GM21529 (cell line): ENCODE measurements at regions not wholly inside any gene's neighbourhood (a gene's known extent, or its start where the extent isn't known, plus 50 kb on each side); places are given as distances from the start of the nearest gene placed in this dataset.
"Not testable (repeated sequence)": the region's sequence is repeated elsewhere in the genome, so short reads cannot be mapped to it uniquely, and the experiment has no call there.

Experiments
- ATAC-seq: cut with Tn5 transposase; IDR thresholded peaks from one replicate; pipeline ENCODE4 v1.9.1; 2021; ENCODE audit not compliant: unreplicated experiment

DNA sequence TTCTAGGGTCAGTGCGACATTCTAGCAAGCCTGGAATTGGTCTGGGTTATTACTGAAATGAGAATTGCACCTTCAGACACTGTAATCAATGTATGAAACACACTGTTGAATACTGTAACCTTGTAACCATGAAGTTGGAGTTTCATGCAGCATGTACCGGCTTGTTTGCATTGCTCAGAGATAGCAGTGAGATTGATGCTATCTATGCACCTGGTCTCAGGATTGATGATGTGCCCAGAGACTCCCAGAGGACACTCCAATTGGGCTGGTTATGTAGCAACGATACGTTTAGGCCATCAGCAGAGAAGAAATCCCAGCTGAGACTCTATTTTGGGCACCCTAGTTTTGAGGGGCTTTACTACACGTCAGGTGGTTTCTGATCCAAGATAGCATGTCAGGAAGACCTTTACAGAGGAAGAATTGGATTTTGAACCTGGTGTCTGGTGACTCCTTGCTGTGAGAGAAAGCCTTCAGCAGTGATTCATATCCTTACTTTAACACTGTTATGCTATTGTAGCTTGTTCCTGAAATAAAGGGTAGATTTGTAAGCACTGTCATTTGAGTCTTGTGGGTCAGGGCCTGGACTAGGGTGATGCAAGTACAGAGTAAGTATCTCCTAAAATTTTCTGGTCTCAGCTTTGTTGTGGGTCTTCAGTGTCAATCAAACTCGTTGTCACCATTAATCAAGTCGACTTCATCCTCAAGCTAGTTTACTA is 305.1 kb upstream of the GULP1 start:
- no peak for ATAC-seq

GRCh38 chr2:187988348-187988747 is 303.3 kb upstream of the GULP1 start:
- peak; percentile 30 for ATAC-seq

DNA sequence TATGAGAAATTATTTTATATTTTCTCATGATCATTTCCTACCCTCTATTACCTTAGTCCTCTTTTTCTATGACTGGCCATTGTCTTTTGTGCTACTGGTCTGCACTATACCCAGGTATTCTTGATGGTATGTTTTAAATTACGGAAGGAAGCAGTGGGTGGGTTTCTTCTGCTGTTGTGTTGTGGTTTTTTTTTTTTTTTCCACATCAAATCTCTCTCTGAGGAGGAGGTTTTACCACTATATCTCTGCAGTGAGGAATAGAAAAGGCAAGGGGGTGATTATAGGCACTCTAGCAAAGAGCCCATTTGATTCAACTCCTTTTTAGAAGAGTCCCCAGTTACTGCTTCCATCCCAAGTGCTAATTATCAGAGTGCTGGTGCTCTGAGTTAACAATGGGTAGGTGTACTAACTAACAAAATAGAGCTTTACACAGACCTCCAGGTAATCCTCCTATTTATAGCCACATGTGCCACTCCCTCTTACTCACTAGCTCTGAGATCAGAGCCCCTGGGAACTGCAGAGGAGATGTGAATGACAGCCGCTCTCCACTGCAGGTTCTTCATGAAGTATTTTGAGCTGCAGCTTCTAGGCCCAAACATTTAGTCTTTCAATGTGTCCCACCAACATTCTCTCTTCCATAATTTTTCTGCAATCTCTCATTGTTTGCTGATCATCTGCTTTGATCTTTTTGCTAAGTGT is 301.6 kb upstream of the GULP1 start:
- ATAC-seq, result peak; percentile 50

- no peak for ATAC-seq
Observed at GRCh38 chr2:187991389-187991788, 300.3 kb upstream of the GULP1 start.

- ATAC-seq, result no peak
Observed at GRCh38 chr2:187994464-187995331, 297.0 kb upstream of the GULP1 start.

DNA sequence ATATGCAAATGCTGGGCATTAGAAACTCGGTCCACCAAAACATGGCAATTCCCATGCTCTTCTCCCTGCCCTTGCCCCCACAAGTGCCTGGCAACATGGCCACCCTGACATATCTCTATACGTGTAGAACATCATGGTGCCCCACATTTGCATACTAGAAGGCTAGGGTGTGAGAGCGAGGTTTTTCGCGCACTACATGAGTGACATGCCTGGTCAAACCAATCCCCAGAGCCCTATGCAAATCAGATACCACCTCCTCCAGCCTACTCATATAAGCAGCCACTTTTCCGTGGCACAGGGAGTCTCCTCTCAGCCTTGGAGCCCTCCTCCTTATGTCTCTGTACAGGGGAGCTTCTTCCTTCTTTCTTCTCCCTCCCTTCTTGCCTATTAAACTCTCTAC is 296.1 kb upstream of the GULP1 start:
- no peak for ATAC-seq

- no peak for ATAC-seq
Observed at GRCh38 chr2:187996630-187997029, 295.0 kb upstream of the GULP1 start.

- no peak for ATAC-seq
Observed at GRCh38 chr2:188000189-188000588, 291.5 kb upstream of the GULP1 start.

DNA sequence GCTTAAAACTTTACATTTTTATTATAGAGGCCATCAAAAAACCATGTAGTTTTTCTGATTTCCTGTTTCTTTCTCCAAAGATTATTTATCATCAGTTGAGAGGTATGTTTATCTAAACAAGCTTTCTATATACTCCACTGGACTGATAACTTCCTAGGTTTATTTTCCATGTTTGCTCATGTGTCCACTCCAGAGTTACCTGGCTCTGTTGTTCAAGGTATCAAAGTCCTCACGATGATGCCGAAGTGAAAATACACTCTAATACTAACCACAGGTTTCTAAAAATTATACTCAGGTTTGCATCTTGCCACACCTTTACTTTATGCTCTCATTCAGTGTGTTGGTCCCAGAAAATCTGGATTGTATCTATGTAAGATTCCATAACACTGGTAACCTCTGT is 287.9 kb upstream of the GULP1 start:
- no peak for ATAC-seq

DNA sequence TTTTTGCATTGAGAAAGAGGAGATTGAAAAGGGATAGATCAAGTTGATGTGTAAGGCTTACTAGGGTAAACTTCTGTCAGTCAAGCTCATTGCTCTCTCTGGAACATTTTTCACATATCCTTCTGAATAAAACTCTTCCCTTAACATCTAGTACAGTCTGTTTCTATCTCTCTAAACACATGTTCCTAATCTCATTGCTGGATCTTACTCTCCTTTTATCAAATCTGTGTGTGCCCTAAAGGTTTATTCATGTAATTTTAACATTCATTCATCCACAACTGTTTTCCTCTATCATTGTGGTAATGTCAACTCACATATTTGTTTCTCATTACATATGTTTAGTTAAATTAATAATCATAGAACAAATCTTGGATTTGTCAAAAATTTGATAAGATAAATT is 277.9 kb upstream of the GULP1 start:
- ATAC-seq, result no peak

DNA sequence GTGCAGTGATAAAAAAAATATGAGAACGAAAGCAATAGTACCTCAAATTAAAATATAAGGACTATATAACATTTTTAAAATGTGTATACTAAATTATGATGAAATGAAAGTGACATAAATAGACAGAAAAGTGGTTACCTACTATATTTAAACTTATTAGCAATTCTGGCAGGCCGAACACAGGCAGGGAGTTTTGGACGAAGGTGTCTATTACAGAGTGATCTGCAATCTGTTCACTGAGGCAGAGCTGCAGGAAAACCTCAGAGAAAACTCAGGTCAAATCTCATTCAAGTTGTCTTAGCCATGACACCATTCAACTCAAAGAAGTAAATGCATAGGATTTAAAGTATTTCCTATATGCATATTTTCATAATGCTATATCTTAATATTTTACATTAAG is 274.8 kb upstream of the GULP1 start:
- no peak for ATAC-seq

DNA sequence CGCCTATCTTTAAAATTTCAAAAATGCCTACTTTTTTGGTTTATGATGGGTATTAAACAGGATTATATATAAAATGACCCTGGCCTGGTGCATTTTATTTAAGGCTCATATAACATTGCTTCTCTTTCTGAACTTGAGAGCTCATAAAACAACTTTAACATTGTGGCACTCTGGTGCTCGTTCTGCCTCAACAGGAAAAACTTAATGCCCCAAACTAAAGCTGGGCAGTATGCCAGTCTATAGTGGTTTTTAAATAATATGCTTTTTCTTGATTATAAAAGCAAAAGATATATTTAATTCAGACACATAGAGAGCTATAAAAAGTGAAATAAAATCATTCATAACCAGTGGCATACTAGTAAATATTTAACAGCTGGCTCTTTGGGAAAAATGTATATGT is 269.3 kb upstream of the GULP1 start:
- no peak for ATAC-seq

DNA sequence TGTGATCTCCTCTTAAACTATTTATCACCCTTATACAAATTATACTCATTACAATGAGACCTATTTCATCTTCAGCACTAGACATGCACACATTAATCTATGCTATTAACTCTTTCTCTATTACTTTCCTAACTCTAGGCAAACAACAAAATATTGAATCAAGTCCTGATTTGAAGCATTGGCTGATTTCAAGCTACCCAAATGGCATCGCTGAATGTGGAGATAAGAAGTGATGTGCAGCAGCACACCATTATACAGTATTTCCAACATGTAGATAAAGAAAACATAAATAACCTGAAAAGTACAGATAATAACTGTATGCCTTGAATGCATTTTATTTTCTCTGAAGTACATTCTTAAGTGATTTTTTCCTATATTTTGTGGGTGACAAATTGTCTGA is 268.6 kb upstream of the GULP1 start:
- no peak for ATAC-seq

GRCh38 chr2:188024811-188025210 is 266.9 kb upstream of the GULP1 start:
- ATAC-seq, result no peak

DNA sequence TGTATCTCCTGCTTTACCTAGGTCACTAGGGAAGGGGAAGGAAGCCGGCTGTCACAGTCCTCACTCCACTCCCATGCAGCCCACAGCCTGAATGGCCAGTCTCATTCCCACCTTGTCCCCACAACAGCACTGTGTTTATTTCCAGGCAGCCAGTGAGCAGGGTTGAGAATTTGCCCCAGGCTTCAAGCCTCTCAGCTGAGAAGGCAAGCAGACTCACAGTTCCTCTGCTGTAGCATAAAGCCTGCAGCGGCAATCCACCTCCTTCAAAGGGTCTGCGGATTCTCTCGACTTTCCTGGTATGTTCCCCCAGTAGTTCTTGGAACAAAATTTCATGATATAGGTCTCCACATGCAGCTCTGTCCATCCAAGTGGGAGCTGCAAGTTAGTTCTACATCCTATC is 262.9 kb upstream of the GULP1 start:
- no peak for ATAC-seq

DNA sequence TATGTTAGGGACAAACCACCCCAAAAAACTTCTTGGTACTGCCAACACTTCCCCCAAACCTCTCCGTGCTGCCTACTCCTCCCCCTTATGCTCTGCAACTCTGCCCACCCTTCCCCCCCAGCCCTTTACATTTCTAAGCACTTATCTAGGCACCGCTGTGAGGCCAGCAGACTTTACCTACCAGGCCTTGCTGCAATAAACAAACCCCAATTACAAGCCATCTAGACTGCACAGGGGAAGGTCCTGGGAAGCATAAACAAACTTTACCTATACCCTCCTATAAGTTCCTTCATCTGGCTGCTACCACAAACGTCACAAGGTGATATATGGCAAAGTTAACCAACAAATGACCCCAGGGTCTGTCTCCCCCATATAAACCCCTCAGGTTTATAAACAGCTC is 259.4 kb upstream of the GULP1 start:
- no peak for ATAC-seq

DNA sequence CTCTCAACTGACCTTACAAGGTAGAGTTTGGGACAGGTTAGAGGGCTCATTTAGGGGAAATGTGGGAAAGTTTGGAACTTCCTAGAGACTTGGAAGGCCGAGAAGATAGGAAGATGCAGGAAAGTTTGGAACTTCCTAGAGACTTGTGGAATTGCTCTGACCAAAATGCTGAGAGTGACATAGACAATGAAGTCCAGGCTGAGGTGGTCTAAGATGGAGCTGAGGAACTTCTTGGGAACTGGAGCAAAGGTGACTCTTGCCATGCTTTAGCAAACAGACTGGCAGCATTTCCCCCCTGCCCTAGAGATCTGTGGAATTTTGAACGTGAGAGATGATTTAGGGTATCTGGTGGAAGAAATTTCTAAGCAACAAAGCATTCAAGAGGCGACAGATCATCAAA is 258.9 kb upstream of the GULP1 start:
- ATAC-seq, result no peak

- ATAC-seq, result not testable (repeated sequence)
Observed at GRCh38 chr2:188033240-188033639, 258.4 kb upstream of the GULP1 start.

DNA sequence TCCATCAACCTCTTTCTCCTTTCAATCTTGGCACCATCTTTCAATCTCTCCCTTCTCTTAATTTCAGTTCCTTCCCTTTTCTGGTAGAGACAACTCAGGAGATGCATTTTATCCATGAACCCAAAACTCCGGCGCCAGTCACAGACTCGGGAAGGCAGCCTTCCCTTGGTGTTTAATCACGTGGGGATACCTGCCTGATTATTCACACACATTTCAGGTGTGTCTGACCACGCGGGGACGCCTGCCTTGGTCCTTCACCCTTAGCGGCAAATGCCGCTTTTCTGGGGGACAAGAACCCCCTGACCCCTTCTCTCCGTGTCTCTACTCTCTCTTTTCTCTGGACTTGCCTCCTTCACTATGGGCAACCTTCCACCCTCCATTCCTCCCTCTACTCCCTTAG is 257.6 kb upstream of the GULP1 start:
- not testable (repeated sequence) for ATAC-seq

GRCh38 chr2:188035377-188035776 is 256.3 kb upstream of the GULP1 start:
- not testable (repeated sequence) for ATAC-seq

DNA sequence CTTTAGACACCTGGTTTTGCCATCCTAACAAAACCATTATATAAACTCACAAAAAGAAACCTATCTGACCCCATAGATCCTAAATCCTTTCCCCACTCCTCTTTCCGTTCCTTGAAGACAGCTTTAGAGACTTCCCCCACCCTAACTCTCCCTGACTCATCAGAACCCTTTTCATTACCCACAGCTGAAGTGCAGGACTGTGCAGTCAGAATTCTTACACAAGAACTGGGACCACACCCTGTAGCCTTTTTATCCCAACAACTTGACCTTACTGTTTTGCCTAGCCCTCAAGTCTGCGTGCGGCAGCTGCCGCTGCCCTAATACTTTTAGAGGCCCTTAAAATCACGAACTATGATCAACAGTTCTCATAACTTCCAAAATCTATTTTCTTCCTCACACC is 254.9 kb upstream of the GULP1 start:
- not testable (repeated sequence) for ATAC-seq

GRCh38 chr2:188039307-188039706 is 252.4 kb upstream of the GULP1 start:
- no peak for ATAC-seq
